Stomach smooth muscle (tissue), 2 donors: ENCODE measurements at regions not wholly inside any gene's neighbourhood (a gene's known extent, or its start where the extent isn't known, plus 50 kb on each side); places are given as distances from the start of the nearest gene placed in this dataset.

ENCODE experiments used
- H3K27ac ChIP-seq: one replicate; pipeline ENCODE4 v1.7.0; 2013; ENCODE audit warnings: mild to moderate bottlenecking, low read length, inconsistent platforms
- H3K27me3 ChIP-seq, 2 donors: one replicate each; pipeline ENCODE4 v1.7.0; 2013; ENCODE audit warnings: low read length in 2 of 2; ENCODE audit not compliant: insufficient read depth in 2 of 2, control insufficient read depth in 1 of 2
- H3K36me3 ChIP-seq, 2 donors: one replicate each; pipeline ENCODE4 v1.7.0; 2013; ENCODE audit warnings: low read length in 2 of 2; ENCODE audit not compliant: control insufficient read depth in 2 of 2, insufficient read depth in 2 of 2
- H3K4me1 ChIP-seq: one replicate; pipeline ENCODE4 v1.7.0; 2013; ENCODE audit warnings: low read length; ENCODE audit not compliant: control insufficient read depth, insufficient read depth
- H3K4me3 ChIP-seq, 2 donors: one replicate each; pipeline ENCODE4 v1.7.0; 2013; ENCODE audit warnings: low read length in 2 of 2
- H3K9ac ChIP-seq, 2 donors: one replicate each; pipeline ENCODE4 v1.7.0; 2013; ENCODE audit warnings: low read length in 2 of 2, mild to moderate bottlenecking in 1 of 2
- H3K9me3 ChIP-seq, 2 donors: one replicate each; pipeline ENCODE4 v1.7.0; 2013; ENCODE audit warnings: low read length in 2 of 2; ENCODE audit not compliant: control insufficient read depth in 2 of 2
- donor health status: healthy.
- donor health status: Pancreatic carcinoma.

GRCh38 chr9:99326917-99327189 is 104.8 kb downstream of the SEC61B start:
- H3K9ac ChIP-seq: no peak overlapping the region
- no peaks in the 10 kb centered on the region for H3K4me1 ChIP-seq
- H3K27me3 ChIP-seq: no peaks in the 10 kb centered on the region
- H3K27ac ChIP-seq: no peak overlapping the region
- no peaks in the 10 kb centered on the region for H3K36me3 ChIP-seq
- no peak overlapping the region for H3K4me3 ChIP-seq
- no peaks in the 10 kb centered on the region for H3K9me3 ChIP-seq

- Histone ChIP-seq H3K9ac (no peak overlapping the region), H3K36me3 (no peaks in the 10 kb centered on the region), H3K4me1 (no peaks in the 10 kb centered on the region), H3K27me3 (no peaks in the 10 kb centered on the region), H3K4me3 (no peak overlapping the region), H3K27ac (no peak overlapping the region), H3K9me3 (no peaks in the 10 kb centered on the region)
These were observed 105.6 kb downstream of the SEC61B start for GRCh38 chr9:99327667-99328066.

- Histone ChIP-seq H3K4me1 (no peaks in the 10 kb centered on the region), H3K27me3 (no peaks in the 10 kb centered on the region), H3K36me3 (no peaks in the 10 kb centered on the region), H3K4me3 (no peak overlapping the region), H3K9ac (no peak overlapping the region), H3K9me3 (no peaks in the 10 kb centered on the region), H3K27ac (no peak overlapping the region)
These were observed 113.2 kb downstream of the SEC61B start for GRCh38 chr9:99335280-99335679.

- Histone ChIP-seq H3K9ac (no peak overlapping the region), H3K4me1 (no peaks in the 10 kb centered on the region), H3K27me3 (no peaks in the 10 kb centered on the region)
These were observed 113.9 kb downstream of the SEC61B start for GRCh38 chr9:99336005-99336404.

GRCh38 chr9:99336531-99336930 is 114.4 kb downstream of the SEC61B start:
- Histone ChIP-seq H3K36me3 (no peaks in the 10 kb centered on the region), H3K9ac (no peak overlapping the region), H3K4me3 (no peak overlapping the region), H3K4me1 (no peaks in the 10 kb centered on the region), H3K9me3 (no peaks in the 10 kb centered on the region), H3K27ac (no peak overlapping the region), H3K27me3 (no peaks in the 10 kb centered on the region)

More at GRCh38 chr9:99336005-99336404, 113.9 kb downstream of the SEC61B start:
- no peak overlapping the region for H3K4me3 ChIP-seq
- no peaks in the 10 kb centered on the region for H3K9me3 ChIP-seq
- H3K27ac ChIP-seq: no peak overlapping the region
- H3K36me3 ChIP-seq: no peaks in the 10 kb centered on the region

GRCh38 chr9:99340281-99340680 is 118.2 kb downstream of the SEC61B start:
- no peaks in the 10 kb centered on the region for H3K27me3 ChIP-seq
- no peaks in the 10 kb centered on the region for H3K9me3 ChIP-seq
- no peak overlapping the region for H3K27ac ChIP-seq
- H3K4me1 ChIP-seq: no peaks in the 10 kb centered on the region
- H3K9ac ChIP-seq: no peak overlapping the region
- no peaks in the 10 kb centered on the region for H3K36me3 ChIP-seq
- no peak overlapping the region for H3K4me3 ChIP-seq

GRCh38 chr9:99341686-99342085 is 119.6 kb downstream of the SEC61B start:
- no peak overlapping the region for H3K9ac ChIP-seq
- no peak overlapping the region for H3K27ac ChIP-seq
- no peaks in the 10 kb centered on the region for H3K27me3 ChIP-seq
- H3K4me1 ChIP-seq: no peaks in the 10 kb centered on the region
- H3K4me3 ChIP-seq: no peak overlapping the region
- H3K36me3 ChIP-seq: no peaks in the 10 kb centered on the region
- no peaks in the 10 kb centered on the region for H3K9me3 ChIP-seq

GRCh38 chr9:99345451-99345850 is 123.4 kb downstream of the SEC61B start:
- H3K9me3 ChIP-seq: no peaks in the 10 kb centered on the region
- H3K36me3 ChIP-seq: no peaks in the 10 kb centered on the region
- H3K4me1 ChIP-seq: no peaks in the 10 kb centered on the region
- H3K4me3 ChIP-seq: no peak overlapping the region
- H3K27me3 ChIP-seq: no peaks in the 10 kb centered on the region
- H3K9ac ChIP-seq: no peak overlapping the region
- H3K27ac ChIP-seq: no peak overlapping the region

- H3K4me3 ChIP-seq: no peak overlapping the region
- H3K27me3 ChIP-seq: no peaks in the 10 kb centered on the region
- no peaks in the 10 kb centered on the region for H3K36me3 ChIP-seq
- no peak overlapping the region for H3K9ac ChIP-seq
- no peaks in the 10 kb centered on the region for H3K9me3 ChIP-seq
- no peaks in the 10 kb centered on the region for H3K4me1 ChIP-seq
- no peak overlapping the region for H3K27ac ChIP-seq
These were observed 123.9 kb downstream of the SEC61B start for GRCh38 chr9:99345942-99346341.

GRCh38 chr9:99347568-99347967 is 125.5 kb downstream of the SEC61B start:
- Histone ChIP-seq H3K27me3 (no peaks in the 10 kb centered on the region), H3K36me3 (no peaks in the 10 kb centered on the region), H3K27ac (no peak overlapping the region), H3K9me3 (no peaks in the 10 kb centered on the region), H3K4me1 (no peaks in the 10 kb centered on the region), H3K9ac (no peak overlapping the region), H3K4me3 (no peak overlapping the region)

GRCh38 chr9:99348289-99348688 is 126.2 kb downstream of the SEC61B start:
- Histone ChIP-seq H3K9ac (no peak overlapping the region), H3K36me3 (no peaks in the 10 kb centered on the region), H3K27me3 (no peaks in the 10 kb centered on the region), H3K4me3 (no peak overlapping the region), H3K27ac (no peak overlapping the region), H3K4me1 (peaks cover 4% of the 10 kb centered on the region), H3K9me3 (no peaks in the 10 kb centered on the region)

GRCh38 chr9:99349870-99350269 is 127.8 kb downstream of the SEC61B start:
- H3K9me3 ChIP-seq: no peaks in the 10 kb centered on the region
- H3K27ac ChIP-seq: no peak overlapping the region
- H3K27me3 ChIP-seq: no peaks in the 10 kb centered on the region
- H3K4me3 ChIP-seq: no peak overlapping the region
- H3K4me1 ChIP-seq: peaks cover 7% of the 10 kb centered on the region
- no peak overlapping the region for H3K9ac ChIP-seq
- no peaks in the 10 kb centered on the region for H3K36me3 ChIP-seq
